ENCODE measurements at regions not wholly inside any gene's neighbourhood (a gene's known extent, or its start where the extent isn't known, plus 50 kb on each side); places are given as distances from the start of the nearest gene placed in this dataset.

GRCh38 chr11:134923441-134923840, 511.4 kb upstream of the B3GAT1 start:
- H3K27ac Mint-ChIP-seq: no peak overlapping the region
- H3K4me3 Mint-ChIP-seq: no peak overlapping the region
- no peaks in the 10 kb centered on the region for H3K4me1 Mint-ChIP-seq
- no peak for DNase-seq
- no peak for ATAC-seq
- H3K27me3 Mint-ChIP-seq: peaks cover 45% of the 10 kb centered on the region
- peaks cover 5 to 7% of the 10 kb centered on the region in 2 donors for H3K9me3 Mint-ChIP-seq

- Mint-ChIP-seq H3K4me3 (no peak overlapping the region), H3K27ac (no peak overlapping the region), H3K27me3 (peaks cover 45% of the 10 kb centered on the region), H3K4me1 (no peaks in the 10 kb centered on the region), H3K9me3 (peaks cover 5 to 7% of the 10 kb centered on the region in 2 donors)
- no peak for DNase-seq
- ATAC-seq: no peak
These were observed 509.9 kb upstream of the B3GAT1 start for GRCh38 chr11:134921938-134922337.

GRCh38 chr11:134920851-134921608, 509.0 kb upstream of the B3GAT1 start:
- Mint-ChIP-seq H3K4me1 (no peaks in the 10 kb centered on the region), H3K9me3 (peaks cover 5 to 7% of the 10 kb centered on the region in 2 donors), H3K27ac (no peak overlapping the region), H3K27me3 (peaks cover 49% of the 10 kb centered on the region), H3K4me3 (no peak overlapping the region)
- no peak for DNase-seq
- no peak for ATAC-seq

GRCh38 chr11:134916421-134917213, 504.6 kb upstream of the B3GAT1 start:
- peaks cover 40% of the 10 kb centered on the region for H3K27me3 Mint-ChIP-seq
- ATAC-seq: no peak
- H3K27ac Mint-ChIP-seq: no peak overlapping the region
- H3K4me1 Mint-ChIP-seq: no peaks in the 10 kb centered on the region
- H3K4me3 Mint-ChIP-seq: no peak overlapping the region
- no peaks in the 10 kb centered on the region for H3K9me3 Mint-ChIP-seq
- no peak for DNase-seq

DNA sequence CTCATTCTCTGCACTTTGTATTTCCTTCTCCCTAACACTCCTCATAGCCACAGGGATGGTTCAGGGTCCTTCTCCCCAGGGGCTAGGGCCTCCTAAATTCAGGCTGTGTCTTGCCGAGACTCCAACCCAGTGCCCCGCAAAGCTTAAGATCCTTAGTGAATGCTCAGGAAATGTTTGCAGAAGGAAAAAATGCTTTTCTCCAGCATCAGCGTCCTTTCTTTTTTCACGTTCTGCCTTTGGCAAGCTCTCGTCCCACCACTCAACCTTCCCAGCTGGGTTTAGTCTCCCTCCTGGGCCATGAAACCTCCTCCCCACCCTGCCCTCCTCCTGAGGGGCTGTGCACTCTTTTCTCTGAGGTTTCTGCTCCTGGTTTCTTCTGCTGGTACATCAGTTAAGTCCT, 503.8 kb upstream of the B3GAT1 start:
- Mint-ChIP-seq H3K27ac (no peak overlapping the region), H3K4me1 (no peaks in the 10 kb centered on the region), H3K4me3 (no peak overlapping the region), H3K27me3 (peaks cover 43% of the 10 kb centered on the region), H3K9me3 (no peaks in the 10 kb centered on the region)
- ATAC-seq: no peak
- DNase-seq: no peak

DNA sequence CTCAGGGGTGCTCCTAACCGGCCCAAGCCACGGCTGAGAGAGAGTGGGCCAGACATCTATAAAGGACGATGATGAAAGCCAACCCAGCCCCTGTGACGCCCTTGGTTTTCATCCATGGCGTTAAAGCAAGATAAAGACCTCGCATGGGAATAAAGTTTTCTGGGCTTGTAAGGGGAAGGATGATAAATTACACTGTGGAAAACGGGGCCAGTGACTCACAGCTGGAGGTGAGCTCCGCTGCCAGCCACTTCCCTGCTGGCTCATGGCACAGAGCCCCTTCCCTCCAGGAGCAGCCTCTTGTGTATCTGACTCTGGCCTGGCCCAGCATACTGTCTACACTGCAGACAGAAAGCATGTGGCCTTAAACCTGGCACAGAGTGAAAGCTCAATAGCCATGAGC, 503.2 kb upstream of the B3GAT1 start:
- no peaks in the 10 kb centered on the region for H3K9me3 Mint-ChIP-seq
- no peak overlapping the region for H3K27ac Mint-ChIP-seq
- H3K4me1 Mint-ChIP-seq: no peaks in the 10 kb centered on the region
- DNase-seq: no peak
- no peak overlapping the region for H3K4me3 Mint-ChIP-seq
- peaks cover 40% of the 10 kb centered on the region for H3K27me3 Mint-ChIP-seq
- no peak for ATAC-seq

GRCh38 chr11:134913999-134914590, 502.1 kb upstream of the B3GAT1 start:
- Mint-ChIP-seq H3K27me3 (peaks cover 29% of the 10 kb centered on the region), H3K27ac (no peak overlapping the region), H3K4me3 (no peak overlapping the region), H3K4me1 (no peaks in the 10 kb centered on the region), H3K9me3 (no peaks in the 10 kb centered on the region)
- ATAC-seq (no peak), DNase-seq (no peak)

GRCh38 chr11:134913391-134913790, 501.3 kb upstream of the B3GAT1 start:
- DNase-seq: no peak
- Mint-ChIP-seq H3K27me3 (peaks cover 29% of the 10 kb centered on the region), H3K9me3 (no peaks in the 10 kb centered on the region), H3K27ac (peak overlapping the region in 1 of 2 donors; percentile 23), H3K4me1 (no peaks in the 10 kb centered on the region), H3K4me3 (no peak overlapping the region)
- ATAC-seq: no peak

DNA sequence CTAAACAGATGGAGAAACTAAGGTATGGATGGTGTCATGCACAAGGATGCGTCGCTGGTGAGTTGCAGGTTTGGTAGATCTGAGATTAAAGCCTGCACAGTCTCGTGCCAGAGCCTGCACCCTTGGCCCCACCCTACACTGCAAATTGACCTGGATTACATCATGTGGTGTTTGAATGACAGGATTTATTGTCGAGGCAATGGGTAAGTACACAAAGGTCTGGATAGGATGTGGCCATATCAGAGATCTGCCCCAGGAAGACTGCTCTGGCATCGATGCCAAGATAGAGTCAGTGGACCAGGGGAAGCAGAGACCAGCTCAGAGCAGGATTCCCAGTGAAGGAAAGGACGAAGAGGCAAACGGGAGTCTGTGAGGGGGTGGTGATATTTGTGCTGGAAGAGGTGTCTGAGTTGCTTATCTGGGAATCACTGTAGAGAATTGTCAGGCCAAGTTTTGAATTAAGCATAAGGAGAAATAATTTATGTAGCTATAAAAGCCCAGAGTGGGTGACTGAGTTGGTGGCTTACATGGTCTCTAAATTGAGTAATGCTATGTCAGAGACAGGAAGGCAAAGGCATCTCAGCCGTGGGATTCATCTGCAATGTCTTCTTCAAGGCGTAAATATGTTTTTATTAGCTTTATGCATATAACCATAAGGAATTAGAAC, 499.6 kb upstream of the B3GAT1 start:
- H3K27me3 Mint-ChIP-seq: peaks cover 36% of the 10 kb centered on the region
- H3K9me3 Mint-ChIP-seq: no peaks in the 10 kb centered on the region
- H3K4me1 Mint-ChIP-seq: no peaks in the 10 kb centered on the region
- DNase-seq (no peak), ATAC-seq (no peak)
- no peak overlapping the region for H3K27ac Mint-ChIP-seq
- H3K4me3 Mint-ChIP-seq: no peak overlapping the region

- Mint-ChIP-seq H3K4me3 (no peak overlapping the region), H3K27me3 (peaks cover 43% of the 10 kb centered on the region), H3K9me3 (no peaks in the 10 kb centered on the region), H3K27ac (no peak overlapping the region), H3K4me1 (no peaks in the 10 kb centered on the region)
- no peak for ATAC-seq
- DNase-seq: no peak
These were observed 496.5 kb upstream of the B3GAT1 start for GRCh38 chr11:134908583-134908982.

GRCh38 chr11:134907636-134908035, 495.6 kb upstream of the B3GAT1 start:
- ATAC-seq: no peak
- no peaks in the 10 kb centered on the region for H3K9me3 Mint-ChIP-seq
- H3K4me1 Mint-ChIP-seq: no peaks in the 10 kb centered on the region

GRCh38 chr11:134906356-134906955, 494.4 kb upstream of the B3GAT1 start:
- Mint-ChIP-seq H3K4me1 (no peaks in the 10 kb centered on the region), H3K4me3 (no peak overlapping the region), H3K27ac (no peak overlapping the region), H3K9me3 (no peaks in the 10 kb centered on the region), H3K27me3 (peaks cover 43% of the 10 kb centered on the region)
- DNase-seq (no peak), ATAC-seq (no peak)

More at GRCh38 chr11:134907636-134908035, 495.6 kb upstream of the B3GAT1 start:
- DNase-seq: no peak
- Mint-ChIP-seq H3K4me3 (no peak overlapping the region), H3K27ac (no peak overlapping the region), H3K27me3 (peaks cover 38% of the 10 kb centered on the region)

GRCh38 chr11:134905928-134906327, 493.9 kb upstream of the B3GAT1 start:
- Mint-ChIP-seq H3K4me3 (no peak overlapping the region), H3K4me1 (no peaks in the 10 kb centered on the region), H3K27ac (no peak overlapping the region), H3K27me3 (peaks cover 43% of the 10 kb centered on the region), H3K9me3 (no peaks in the 10 kb centered on the region)
- DNase-seq: no peak
- ATAC-seq: no peak

GRCh38 chr11:134905517-134905916, 493.5 kb upstream of the B3GAT1 start:
- no peaks in the 10 kb centered on the region for H3K9me3 Mint-ChIP-seq
- peaks cover 44% of the 10 kb centered on the region for H3K27me3 Mint-ChIP-seq
- ATAC-seq: no peak
- H3K4me3 Mint-ChIP-seq: no peak overlapping the region
- DNase-seq: no peak
- H3K27ac Mint-ChIP-seq: no peak overlapping the region
- H3K4me1 Mint-ChIP-seq: no peaks in the 10 kb centered on the region

DNA sequence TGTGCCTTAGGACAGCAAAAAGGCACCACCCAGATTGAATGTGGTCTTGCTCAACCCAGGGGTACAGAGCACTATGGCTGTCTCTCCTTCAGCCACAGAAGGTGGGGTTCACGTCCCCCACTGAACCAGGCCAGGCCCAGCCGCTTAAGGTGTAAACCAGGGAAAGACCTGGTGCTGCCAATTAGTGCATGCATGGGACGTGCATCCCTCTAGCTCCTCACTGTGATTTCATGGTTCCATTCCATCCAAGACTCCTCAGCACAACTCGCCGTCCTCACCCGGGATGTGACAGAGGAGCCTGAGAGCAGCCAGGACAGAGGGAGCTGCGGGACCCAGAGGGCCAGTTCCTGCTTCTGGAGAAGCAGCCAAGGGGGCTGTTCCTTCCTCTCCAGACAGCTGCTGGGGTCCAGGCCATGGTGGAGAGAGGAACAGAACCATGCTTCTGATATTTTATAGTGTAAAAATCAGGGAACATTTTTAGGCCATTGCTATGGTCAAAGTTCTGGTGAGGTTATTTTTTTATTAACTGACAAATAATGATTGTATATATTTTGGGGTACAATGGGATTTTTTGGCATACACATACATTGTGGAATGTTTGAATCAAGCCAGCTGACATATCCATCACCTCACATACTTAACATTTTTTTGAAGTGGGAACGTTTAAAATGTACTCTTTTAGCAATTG, 492.2 kb upstream of the B3GAT1 start:
- no peak for ATAC-seq
- H3K4me1 Mint-ChIP-seq: no peaks in the 10 kb centered on the region

More for the DNA sequence above, 492.2 kb upstream of the B3GAT1 start:
- Mint-ChIP-seq H3K4me3 (no peak overlapping the region), H3K9me3 (no peaks in the 10 kb centered on the region), H3K27ac (no peak overlapping the region), H3K27me3 (peaks cover 56% of the 10 kb centered on the region)
- no peak for DNase-seq
